ENCODE measurements at regions not wholly inside any gene's neighbourhood (a gene's known extent, or its start where the extent isn't known, plus 50 kb on each side); places are given as distances from the start of the nearest gene placed in this dataset.

DNA sequence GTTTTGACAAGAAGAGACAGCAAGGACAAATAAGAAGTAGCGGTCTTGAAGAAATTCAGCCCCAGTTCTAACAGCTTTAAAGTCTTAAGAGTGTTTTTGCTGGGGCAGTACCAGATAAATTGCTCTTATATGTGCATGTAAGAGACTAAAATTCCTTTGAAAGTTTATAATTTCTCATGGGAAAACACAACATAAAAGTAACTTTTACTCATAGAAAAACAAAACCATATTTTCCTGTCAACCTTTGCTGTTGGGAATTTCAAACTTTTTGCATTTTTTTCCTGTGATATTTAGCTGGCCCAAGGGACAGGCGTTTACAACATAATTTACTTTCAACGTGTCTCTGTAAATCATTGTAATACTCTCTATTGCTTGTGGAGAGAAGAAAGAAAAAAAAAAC, 767.8 kb upstream of the ZEB2 start:
- TF ChIP-seq, protein P1, sequence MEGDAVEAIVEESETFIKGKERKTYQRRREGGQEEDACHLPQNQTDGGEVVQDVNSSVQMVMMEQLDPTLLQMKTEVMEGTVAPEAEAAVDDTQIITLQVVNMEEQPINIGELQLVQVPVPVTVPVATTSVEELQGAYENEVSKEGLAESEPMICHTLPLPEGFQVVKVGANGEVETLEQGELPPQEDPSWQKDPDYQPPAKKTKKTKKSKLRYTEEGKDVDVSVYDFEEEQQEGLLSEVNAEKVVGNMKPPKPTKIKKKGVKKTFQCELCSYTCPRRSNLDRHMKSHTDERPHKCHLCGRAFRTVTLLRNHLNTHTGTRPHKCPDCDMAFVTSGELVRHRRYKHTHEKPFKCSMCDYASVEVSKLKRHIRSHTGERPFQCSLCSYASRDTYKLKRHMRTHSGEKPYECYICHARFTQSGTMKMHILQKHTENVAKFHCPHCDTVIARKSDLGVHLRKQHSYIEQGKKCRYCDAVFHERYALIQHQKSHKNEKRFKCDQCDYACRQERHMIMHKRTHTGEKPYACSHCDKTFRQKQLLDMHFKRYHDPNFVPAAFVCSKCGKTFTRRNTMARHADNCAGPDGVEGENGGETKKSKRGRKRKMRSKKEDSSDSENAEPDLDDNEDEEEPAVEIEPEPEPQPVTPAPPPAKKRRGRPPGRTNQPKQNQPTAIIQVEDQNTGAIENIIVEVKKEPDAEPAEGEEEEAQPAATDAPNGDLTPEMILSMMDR (IDR thresholded peaks at IDR 0.05; ENCODE audit: insufficient read depth, low read length) = no peak
- TF ChIP-seq POLR2AphosphoS5 (IDR thresholded peaks at IDR 0.05; ENCODE audit: low read depth) = no peak
- TF ChIP-seq, protein P2, sequence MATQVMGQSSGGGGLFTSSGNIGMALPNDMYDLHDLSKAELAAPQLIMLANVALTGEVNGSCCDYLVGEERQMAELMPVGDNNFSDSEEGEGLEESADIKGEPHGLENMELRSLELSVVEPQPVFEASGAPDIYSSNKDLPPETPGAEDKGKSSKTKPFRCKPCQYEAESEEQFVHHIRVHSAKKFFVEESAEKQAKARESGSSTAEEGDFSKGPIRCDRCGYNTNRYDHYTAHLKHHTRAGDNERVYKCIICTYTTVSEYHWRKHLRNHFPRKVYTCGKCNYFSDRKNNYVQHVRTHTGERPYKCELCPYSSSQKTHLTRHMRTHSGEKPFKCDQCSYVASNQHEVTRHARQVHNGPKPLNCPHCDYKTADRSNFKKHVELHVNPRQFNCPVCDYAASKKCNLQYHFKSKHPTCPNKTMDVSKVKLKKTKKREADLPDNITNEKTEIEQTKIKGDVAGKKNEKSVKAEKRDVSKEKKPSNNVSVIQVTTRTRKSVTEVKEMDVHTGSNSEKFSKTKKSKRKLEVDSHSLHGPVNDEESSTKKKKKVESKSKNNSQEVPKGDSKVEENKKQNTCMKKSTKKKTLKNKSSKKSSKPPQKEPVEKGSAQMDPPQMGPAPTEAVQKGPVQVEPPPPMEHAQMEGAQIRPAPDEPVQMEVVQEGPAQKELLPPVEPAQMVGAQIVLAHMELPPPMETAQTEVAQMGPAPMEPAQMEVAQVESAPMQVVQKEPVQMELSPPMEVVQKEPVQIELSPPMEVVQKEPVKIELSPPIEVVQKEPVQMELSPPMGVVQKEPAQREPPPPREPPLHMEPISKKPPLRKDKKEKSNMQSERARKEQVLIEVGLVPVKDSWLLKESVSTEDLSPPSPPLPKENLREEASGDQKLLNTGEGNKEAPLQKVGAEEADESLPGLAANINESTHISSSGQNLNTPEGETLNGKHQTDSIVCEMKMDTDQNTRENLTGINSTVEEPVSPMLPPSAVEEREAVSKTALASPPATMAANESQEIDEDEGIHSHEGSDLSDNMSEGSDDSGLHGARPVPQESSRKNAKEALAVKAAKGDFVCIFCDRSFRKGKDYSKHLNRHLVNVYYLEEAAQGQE (IDR thresholded peaks at IDR 0.05; ENCODE audit: insufficient replicate concordance, low read depth) = no peak

All from HL-60 (cell line).